HFFc6 (cell line): ENCODE measurements at regions not wholly inside any gene's neighbourhood (a gene's known extent, or its start where the extent isn't known, plus 50 kb on each side); places are given as distances from the start of the nearest gene placed in this dataset.

Experiments
- DNase-seq: peaks from one replicate; pipeline ENCODE4 v3.0.0-alpha.2; 2018
- H3K27ac Mint-ChIP-seq: 2 replicates; pipeline ENCODE4 v1.8.0; 2020; ENCODE audit warnings: mild to moderate bottlenecking, mixed read lengths
- H3K27me3 Mint-ChIP-seq: 2 replicates; pipeline ENCODE4 v1.8.0; 2021; ENCODE audit warnings: mild to moderate bottlenecking, moderate library complexity, mixed read lengths; ENCODE audit not compliant: insufficient read depth
- H3K36me3 Mint-ChIP-seq: 2 replicates; pipeline ENCODE4 v1.8.0; 2021; ENCODE audit warnings: low read depth, mixed read lengths
- H3K4me1 Mint-ChIP-seq: 2 replicates; pipeline ENCODE4 v1.8.0; 2020; ENCODE audit warnings: low read depth, mixed read lengths
- H3K4me3 Mint-ChIP-seq: 2 replicates; pipeline ENCODE4 v1.8.0; 2020; ENCODE audit warnings: mild to moderate bottlenecking, moderate library complexity, mixed read lengths
- H3K9me3 Mint-ChIP-seq: 2 replicates; pipeline ENCODE4 v1.8.0; 2020; ENCODE audit warnings: mild to moderate bottlenecking, mixed read lengths
- CTCF ChIP-seq: fragments of 200-600 bp; sonication (generic); IDR thresholded peaks from 2 replicates; pipeline ENCODE4 v1.5.0; 2021; ENCODE audit warnings: antibody characterized with exemption, mild to moderate bottlenecking

DNA sequence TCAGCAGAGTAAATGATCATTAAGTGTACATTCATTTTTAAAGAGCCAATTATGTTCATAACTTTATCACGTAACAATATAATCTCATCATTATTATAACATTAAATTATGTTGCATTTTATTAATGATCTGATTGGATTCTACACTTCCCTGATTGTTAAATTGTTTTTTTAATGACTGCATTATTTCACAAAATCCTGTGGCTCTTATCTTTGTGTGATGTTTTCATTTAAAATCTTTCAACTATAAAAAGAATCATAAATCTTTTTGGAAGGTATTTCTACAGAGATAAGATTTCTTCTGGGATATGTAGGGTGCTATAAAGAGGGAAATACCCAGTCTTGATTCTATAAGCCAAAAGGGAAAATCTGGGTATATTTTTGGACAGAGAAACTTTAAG lies 101.7 kb downstream of the ZIC5 start:
- H3K4me1 Mint-ChIP-seq, result no peaks in the 10 kb centered on the region
- no peaks in the 10 kb centered on the region for H3K9me3 Mint-ChIP-seq
- H3K4me3 Mint-ChIP-seq, result no peak overlapping the region
- TF ChIP-seq CTCF, result no peak
- H3K36me3 Mint-ChIP-seq, result no peaks in the 10 kb centered on the region
- H3K27me3 Mint-ChIP-seq, result peaks cover 28% of the 10 kb centered on the region
- no peak overlapping the region for H3K27ac Mint-ChIP-seq
- no peak for DNase-seq

DNA sequence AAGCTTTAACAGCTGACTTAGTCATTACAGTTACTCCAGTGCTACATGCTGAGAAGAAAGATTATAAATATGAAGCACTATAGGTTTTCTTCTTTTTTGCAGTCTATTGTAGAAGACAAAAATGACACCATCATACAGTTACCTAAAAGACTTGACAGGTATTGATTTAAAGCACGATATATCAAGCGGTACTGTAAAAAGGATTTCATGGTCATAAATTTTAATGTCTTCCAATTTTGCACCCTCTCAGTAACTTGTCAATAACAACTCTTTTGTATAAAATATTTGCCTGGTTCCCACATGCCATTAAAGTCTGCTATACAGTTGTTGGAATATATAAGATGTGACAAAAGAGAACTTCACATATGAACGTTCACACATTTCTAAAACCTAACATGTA lies 102.8 kb downstream of the ZIC5 start:
- no peak for TF ChIP-seq CTCF
- no peak for DNase-seq
- no peaks in the 10 kb centered on the region for H3K9me3 Mint-ChIP-seq
- H3K27ac Mint-ChIP-seq, result no peak overlapping the region
- H3K4me1 Mint-ChIP-seq, result no peaks in the 10 kb centered on the region
- H3K36me3 Mint-ChIP-seq, result no peaks in the 10 kb centered on the region
- no peak overlapping the region for H3K4me3 Mint-ChIP-seq
- peaks cover 31% of the 10 kb centered on the region for H3K27me3 Mint-ChIP-seq

DNA sequence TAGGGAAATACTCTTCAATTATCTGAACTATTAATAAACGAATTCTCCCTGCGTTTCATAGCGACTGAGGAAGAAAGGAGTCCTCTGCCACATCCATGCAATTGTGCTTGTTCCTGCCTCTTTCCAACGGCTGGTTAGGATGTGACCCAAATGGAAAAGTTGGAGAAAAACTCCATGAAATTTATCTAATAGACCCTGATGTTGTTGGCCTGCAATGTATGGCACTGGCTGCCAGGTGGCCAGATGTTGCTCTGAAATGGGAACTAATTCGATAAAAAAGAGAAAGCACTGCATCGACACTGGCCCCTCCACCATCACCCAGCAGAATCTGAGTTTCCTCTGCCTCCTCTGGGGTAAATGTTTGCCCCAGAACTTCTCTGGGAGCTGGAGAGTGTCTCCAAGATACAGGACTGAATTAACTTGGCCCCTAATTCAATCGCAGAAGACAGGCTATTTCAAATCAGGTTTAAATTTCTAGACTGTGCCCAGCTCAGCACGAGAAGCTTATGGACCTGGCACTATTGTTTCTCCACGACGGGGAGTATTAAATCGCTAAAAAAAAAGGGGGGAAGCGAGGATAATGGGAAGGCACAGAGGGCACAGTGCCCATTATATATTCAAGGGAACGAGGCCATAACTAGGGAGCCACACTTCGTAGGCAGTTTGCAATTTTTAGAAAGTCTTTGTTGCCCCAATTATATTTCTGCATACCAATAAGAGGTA lies 103.9 kb downstream of the ZIC5 start:
- H3K36me3 Mint-ChIP-seq, result no peaks in the 10 kb centered on the region
- H3K27me3 Mint-ChIP-seq, result peaks cover 35% of the 10 kb centered on the region
- no peaks in the 10 kb centered on the region for H3K4me1 Mint-ChIP-seq

GRCh38 chr13:99866781-99867180 lies 104.8 kb downstream of the ZIC5 start:
- Mint-ChIP-seq H3K27ac (no peak overlapping the region), H3K4me1 (no peaks in the 10 kb centered on the region), H3K27me3 (peaks cover 35% of the 10 kb centered on the region), H3K36me3 (no peaks in the 10 kb centered on the region), H3K4me3 (no peak overlapping the region), H3K9me3 (no peaks in the 10 kb centered on the region)
- DNase-seq, result no peak
- no peak for TF ChIP-seq CTCF

More for the DNA sequence above, 103.9 kb downstream of the ZIC5 start:
- Mint-ChIP-seq H3K27ac (no peak overlapping the region), H3K4me3 (no peak overlapping the region), H3K9me3 (no peaks in the 10 kb centered on the region)
- no peak for TF ChIP-seq CTCF
- DNase-seq, result no peak

DNA sequence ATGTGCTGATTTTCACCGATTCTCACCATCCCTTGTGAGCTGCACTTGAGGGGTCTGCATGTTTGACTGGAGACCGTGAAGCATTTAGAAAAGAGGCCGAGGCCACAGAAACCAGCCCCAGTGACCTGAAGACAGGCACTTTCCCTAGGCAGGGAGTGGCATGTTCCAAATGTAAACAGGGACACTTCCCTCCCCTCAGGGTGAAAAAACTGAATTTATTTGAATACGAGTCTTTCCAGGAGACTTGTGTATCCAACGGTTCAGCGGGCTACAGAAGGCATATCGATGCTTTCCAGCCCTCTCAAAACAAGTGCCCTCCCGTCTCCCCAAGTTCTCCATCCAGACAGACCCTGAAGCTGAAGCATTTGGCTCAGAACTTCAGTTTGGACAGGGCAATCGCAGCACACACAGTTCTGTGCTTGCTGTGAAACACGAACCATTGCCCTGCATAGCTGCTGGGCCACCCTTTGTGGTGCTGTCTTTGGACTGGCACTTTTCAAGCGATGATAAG lies 106.1 kb downstream of the ZIC5 start:
- Mint-ChIP-seq H3K4me1 (no peaks in the 10 kb centered on the region), H3K9me3 (no peaks in the 10 kb centered on the region), H3K4me3 (no peak overlapping the region), H3K27me3 (peaks cover 36% of the 10 kb centered on the region), H3K36me3 (no peaks in the 10 kb centered on the region), H3K27ac (no peak overlapping the region)
- no peak for DNase-seq
- TF ChIP-seq CTCF, result no peak
